ENCODE measurements at regions not wholly inside any gene's neighbourhood (a gene's known extent, or its start where the extent isn't known, plus 50 kb on each side); places are given as distances from the start of the nearest gene placed in this dataset.
"Not testable (repeated sequence)": the region's sequence is repeated elsewhere in the genome, so short reads cannot be mapped to it uniquely, and the experiment has no call there.

DNA sequence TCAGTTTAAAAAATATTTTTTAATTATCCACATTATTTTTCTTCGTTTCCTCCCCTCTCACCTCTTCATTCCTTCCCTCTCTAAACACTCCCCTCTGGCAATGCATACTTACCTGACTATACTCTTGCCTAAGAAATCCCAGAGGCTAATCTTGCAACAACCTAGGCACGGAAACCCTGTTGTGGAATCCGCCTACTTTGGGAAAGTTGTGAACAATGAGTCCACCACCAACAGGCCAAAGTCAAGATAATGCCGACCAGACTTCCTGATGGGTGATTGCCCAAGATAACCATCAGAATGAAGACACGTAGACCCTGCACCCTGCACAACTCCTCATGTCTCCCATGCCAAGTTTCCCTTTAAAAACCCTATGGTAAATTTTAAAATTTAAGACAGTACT is 521.5 kb downstream of the KIF20B start:
- H3K4me3 ChIP-seq (ENCODE audit: control insufficient read depth, low read depth, low read length) = no peak overlapping the region
- TF ChIP-seq, protein P1, sequence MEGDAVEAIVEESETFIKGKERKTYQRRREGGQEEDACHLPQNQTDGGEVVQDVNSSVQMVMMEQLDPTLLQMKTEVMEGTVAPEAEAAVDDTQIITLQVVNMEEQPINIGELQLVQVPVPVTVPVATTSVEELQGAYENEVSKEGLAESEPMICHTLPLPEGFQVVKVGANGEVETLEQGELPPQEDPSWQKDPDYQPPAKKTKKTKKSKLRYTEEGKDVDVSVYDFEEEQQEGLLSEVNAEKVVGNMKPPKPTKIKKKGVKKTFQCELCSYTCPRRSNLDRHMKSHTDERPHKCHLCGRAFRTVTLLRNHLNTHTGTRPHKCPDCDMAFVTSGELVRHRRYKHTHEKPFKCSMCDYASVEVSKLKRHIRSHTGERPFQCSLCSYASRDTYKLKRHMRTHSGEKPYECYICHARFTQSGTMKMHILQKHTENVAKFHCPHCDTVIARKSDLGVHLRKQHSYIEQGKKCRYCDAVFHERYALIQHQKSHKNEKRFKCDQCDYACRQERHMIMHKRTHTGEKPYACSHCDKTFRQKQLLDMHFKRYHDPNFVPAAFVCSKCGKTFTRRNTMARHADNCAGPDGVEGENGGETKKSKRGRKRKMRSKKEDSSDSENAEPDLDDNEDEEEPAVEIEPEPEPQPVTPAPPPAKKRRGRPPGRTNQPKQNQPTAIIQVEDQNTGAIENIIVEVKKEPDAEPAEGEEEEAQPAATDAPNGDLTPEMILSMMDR (IDR thresholded peaks at IDR 0.05; ENCODE audit: control insufficient read depth, insufficient read depth, low read depth, low read length, missing control alignments) = no peak
- no peak for DNase-seq (ENCODE audit: low read depth)

DNA sequence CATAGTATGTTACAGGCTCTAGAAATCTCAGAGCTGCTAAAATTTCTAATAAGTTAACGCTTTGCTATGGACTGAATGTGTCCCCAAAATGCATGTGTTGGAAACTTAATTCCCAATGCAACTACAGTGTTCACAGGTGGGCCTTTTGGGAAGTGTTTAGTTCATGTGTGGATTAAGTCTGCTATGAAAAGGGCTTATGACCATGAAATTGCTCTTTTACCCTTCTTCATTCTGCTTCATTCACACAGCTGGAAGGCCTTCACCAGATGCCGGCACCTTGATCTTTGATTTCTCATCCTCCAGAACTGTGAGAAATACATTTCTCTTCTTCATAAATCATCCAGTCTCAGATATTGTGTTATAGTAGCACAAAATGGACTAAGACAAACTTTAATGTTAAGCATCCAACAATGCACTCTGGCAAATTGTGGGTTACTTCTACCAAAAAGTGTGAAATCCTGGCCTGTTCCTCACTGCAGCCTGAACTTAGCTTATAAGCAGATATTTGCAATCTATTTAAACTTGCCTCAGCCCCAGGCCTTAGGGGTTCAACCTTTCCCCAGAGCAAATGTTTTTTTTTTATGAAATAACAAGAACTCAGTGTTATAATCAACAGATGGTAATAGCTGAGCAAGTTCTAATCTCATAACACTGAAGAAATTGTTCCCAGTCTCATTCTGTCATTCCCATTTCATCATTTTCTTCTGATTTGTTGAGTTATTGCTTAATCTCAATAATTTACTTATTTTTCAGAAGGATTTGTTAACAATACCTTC is 523.6 kb downstream of the KIF20B start:
- TF ChIP-seq, protein P1 (IDR thresholded peaks at IDR 0.05; ENCODE audit: control insufficient read depth, insufficient read depth, low read depth, low read length, missing control alignments) = no peak

DNA sequence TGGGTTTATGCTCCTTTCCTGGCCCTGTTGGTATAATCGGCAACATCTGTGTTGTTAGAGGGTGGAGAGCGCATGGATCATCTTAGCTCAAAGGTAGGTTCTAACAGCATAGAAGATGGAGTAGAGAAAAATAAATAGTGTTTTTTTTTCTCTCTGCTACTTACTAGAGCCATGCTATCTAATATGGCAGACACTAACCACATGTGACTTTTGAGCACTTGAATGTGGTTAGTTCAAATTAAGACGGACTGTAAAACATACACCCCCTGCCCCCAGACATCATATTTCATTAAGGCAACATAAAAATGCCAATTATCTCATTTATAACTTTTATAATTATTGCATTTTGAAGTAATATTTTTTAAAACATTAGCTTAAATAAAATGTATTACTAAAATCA is 525.1 kb downstream of the KIF20B start:
- H3K4me3 ChIP-seq (ENCODE audit: control insufficient read depth, low read depth, low read length) = no peak overlapping the region
- TF ChIP-seq, protein P1 (IDR thresholded peaks at IDR 0.05; ENCODE audit: control insufficient read depth, insufficient read depth, low read depth, low read length, missing control alignments) = no peak
- DNase-seq (ENCODE audit: low read depth) = no peak

More for the DNA sequence above, 523.6 kb downstream of the KIF20B start:
- H3K4me3 ChIP-seq (ENCODE audit: control insufficient read depth, low read depth, low read length) = no peak overlapping the region
- no peak for DNase-seq (ENCODE audit: low read depth)

DNA sequence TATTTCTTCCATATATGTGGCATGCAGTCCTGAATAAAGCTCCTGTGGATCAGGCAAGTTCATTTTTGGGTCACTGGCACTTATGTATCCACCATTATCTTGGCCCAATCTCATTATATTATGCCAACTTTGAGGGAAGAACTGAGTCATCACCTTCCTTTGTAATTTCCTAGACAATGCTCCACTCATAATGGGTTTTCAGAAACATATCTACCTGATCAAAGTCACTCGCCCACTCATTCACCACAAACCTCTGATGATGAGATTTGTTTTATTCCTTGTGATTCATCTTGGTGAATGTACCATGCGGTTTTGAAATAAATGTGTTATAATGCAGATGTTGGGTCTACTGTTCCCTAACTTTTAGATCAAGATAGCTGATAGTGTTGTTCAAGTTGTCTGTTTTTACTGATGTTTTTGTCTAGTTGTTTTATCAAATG is 525.8 kb downstream of the KIF20B start:
- H3K4me3 ChIP-seq (ENCODE audit: control insufficient read depth, low read depth, low read length) = no peak overlapping the region
- TF ChIP-seq, protein P1 (IDR thresholded peaks at IDR 0.05; ENCODE audit: control insufficient read depth, insufficient read depth, low read depth, low read length, missing control alignments) = no peak
- peak; percentile 4 for DNase-seq (ENCODE audit: low read depth)

DNA sequence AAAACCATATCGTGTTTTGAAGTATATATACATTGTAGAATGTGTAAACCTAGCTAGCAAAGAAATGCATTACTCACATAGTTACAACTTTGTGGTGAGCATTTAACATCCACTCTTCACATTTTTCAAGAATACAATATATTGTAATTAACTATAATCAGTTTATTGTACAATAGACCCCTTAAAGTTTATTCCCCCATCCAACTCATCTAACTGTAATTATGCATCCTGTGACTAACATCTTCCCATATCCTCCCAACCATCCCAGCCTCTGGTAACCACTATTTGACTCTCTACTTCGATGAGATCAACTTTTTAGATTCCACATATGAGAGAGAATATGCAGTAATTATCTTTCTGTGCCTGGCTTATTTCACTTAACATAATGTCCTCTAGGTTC is 526.4 kb downstream of the KIF20B start:
- no peak overlapping the region for H3K4me3 ChIP-seq (ENCODE audit: control insufficient read depth, low read depth, low read length)
- DNase-seq (ENCODE audit: low read depth) = no peak
- TF ChIP-seq, protein P1 (IDR thresholded peaks at IDR 0.05; ENCODE audit: control insufficient read depth, insufficient read depth, low read depth, low read length, missing control alignments) = no peak

DNA sequence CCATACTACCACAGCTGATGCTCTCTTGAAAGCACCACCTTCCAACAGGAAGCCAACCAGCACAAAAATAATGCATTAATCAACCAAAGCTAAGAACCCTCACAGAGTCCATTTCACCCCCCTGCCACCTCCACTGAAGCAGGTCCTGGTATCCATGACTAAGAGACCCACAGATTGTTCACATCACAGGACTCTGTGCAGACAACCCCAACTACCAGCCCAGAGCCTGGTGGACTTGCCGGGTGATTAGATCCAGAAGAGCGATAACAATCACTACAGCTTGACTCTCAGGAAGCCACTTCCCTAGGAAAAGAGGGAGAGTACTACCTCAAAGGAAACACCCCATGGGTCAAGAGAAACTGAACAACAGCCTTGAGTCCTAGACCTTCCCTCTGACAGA is 528.1 kb downstream of the KIF20B start:
- TF ChIP-seq, protein P1 (IDR thresholded peaks at IDR 0.05; ENCODE audit: control insufficient read depth, insufficient read depth, low read depth, low read length, missing control alignments) = no peak
- H3K4me3 ChIP-seq (ENCODE audit: control insufficient read depth, low read depth, low read length) = no peak overlapping the region
- no peak for DNase-seq (ENCODE audit: low read depth)

DNA sequence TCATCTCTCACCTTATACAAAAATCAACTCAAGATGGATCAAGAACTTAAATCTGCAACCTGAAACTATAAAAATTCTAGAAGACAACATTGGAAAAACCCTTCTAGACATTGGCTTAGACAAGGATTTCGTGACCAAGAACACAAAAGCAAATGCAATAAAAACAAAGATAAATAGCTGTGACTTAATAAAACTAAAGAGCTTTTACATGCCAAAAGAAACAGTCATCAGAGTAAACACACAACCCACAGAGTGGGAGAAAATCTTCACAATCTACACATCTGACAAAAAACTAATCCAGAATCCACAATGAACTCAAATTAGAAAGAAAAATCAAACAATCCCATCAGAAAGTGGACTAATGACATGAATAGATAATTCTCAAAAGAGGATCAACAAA is 532.4 kb downstream of the KIF20B start:
- not testable (repeated sequence) for DNase-seq (ENCODE audit: low read depth)

More for the DNA sequence above, 532.4 kb downstream of the KIF20B start:
- H3K4me3 ChIP-seq (ENCODE audit: control insufficient read depth, low read depth, low read length) = not testable (repeated sequence)

All from AG09309 (cell line).